ENCODE measurements at regions not wholly inside any gene's neighbourhood (a gene's known extent, or its start where the extent isn't known, plus 50 kb on each side); places are given as distances from the start of the nearest gene placed in this dataset.

GRCh38 chr2:190771726-190772125 is 108.9 kb upstream of the GLS start:
- no peak for TF ChIP-seq CHD2 (IDR thresholded peaks at IDR 0.05; ENCODE audit: low read length, partially characterized antibody)
- TF ChIP-seq EP300 (IDR thresholded peaks at IDR 0.05) = no peak
- no peak for TF ChIP-seq MAFK (IDR thresholded peaks at IDR 0.05; ENCODE audit: partially characterized antibody)
- no peak for TF ChIP-seq SMC3 (IDR thresholded peaks at IDR 0.05)
- TF ChIP-seq MAX (IDR thresholded peaks at IDR 0.05) = no peak
- no peak for TF ChIP-seq HDAC2 (IDR thresholded peaks at IDR 0.05)
- no peak for TF ChIP-seq JUNB (IDR thresholded peaks at IDR 0.05)
- TF ChIP-seq BHLHE40 (IDR thresholded peaks at IDR 0.05; ENCODE audit: low read depth, low read length) = no peak
- TF ChIP-seq REST (IDR thresholded peaks at IDR 0.05) = no peak
- no peak for TF ChIP-seq PHF8 (IDR thresholded peaks at IDR 0.05; ENCODE audit: borderline replicate concordance, low read depth)
- TF ChIP-seq, protein P1, sequence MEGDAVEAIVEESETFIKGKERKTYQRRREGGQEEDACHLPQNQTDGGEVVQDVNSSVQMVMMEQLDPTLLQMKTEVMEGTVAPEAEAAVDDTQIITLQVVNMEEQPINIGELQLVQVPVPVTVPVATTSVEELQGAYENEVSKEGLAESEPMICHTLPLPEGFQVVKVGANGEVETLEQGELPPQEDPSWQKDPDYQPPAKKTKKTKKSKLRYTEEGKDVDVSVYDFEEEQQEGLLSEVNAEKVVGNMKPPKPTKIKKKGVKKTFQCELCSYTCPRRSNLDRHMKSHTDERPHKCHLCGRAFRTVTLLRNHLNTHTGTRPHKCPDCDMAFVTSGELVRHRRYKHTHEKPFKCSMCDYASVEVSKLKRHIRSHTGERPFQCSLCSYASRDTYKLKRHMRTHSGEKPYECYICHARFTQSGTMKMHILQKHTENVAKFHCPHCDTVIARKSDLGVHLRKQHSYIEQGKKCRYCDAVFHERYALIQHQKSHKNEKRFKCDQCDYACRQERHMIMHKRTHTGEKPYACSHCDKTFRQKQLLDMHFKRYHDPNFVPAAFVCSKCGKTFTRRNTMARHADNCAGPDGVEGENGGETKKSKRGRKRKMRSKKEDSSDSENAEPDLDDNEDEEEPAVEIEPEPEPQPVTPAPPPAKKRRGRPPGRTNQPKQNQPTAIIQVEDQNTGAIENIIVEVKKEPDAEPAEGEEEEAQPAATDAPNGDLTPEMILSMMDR (IDR thresholded peaks at IDR 0.05) = no peak
- no peak for TF ChIP-seq ESRRA (IDR thresholded peaks at IDR 0.05; ENCODE audit: borderline replicate concordance, low read length)
